GM12891 (cell line): ENCODE measurements at regions not wholly inside any gene's neighbourhood (a gene's known extent, or its start where the extent isn't known, plus 50 kb on each side); places are given as distances from the start of the nearest gene placed in this dataset.

ENCODE experiments used
- POLR2A ChIP-seq: IDR thresholded peaks from 2 replicates; pipeline ENCODE4 v1.6.1; 2011; ENCODE audit warnings: low read depth, low read length, control low read depth
- POLR2AphosphoS5 ChIP-seq: IDR thresholded peaks from 2 replicates; pipeline ENCODE4 v1.6.1; 2011; ENCODE audit warnings: low read depth, low read length, control low read depth
- POU2F2 ChIP-seq: IDR thresholded peaks from 2 replicates; pipeline ENCODE4 v1.6.1; 2011; ENCODE audit warnings: low read depth, mild to moderate bottlenecking, control low read depth, low read length, moderate library complexity
- SPI1 ChIP-seq: IDR thresholded peaks from 2 replicates; pipeline ENCODE4 v1.6.1; 2011; ENCODE audit warnings: low read depth, low read length, control low read depth
- TAF1 ChIP-seq: IDR thresholded peaks from 2 replicates; pipeline ENCODE4 v1.6.1; 2011; ENCODE audit warnings: low read depth, low read length, control low read depth

DNA sequence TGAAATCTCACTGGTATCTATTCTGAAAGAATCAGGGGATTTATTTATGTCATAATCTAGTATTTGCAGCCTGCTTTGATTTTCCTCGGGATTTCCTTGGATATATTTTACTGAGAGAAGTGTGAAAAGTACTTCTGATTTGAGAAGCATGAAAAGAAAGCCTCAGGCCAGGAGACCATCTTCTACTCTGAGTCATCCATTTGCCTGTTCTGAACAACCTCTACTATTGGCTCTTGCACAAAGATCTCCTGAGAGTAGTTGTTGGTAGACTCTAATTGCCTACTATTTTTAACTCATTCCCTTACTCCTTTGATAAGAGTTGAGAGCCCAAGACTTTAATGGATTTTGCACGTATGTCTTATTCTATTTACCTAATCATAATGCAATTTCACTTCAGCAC lies 318.9 kb downstream of the BCHE start:
- TF ChIP-seq SPI1 (no peak), POLR2A (no peak), POLR2AphosphoS5 (no peak), TAF1 (no peak), POU2F2 (no peak)
